ENCODE measurements at regions not wholly inside any gene's neighbourhood (a gene's known extent, or its start where the extent isn't known, plus 50 kb on each side); places are given as distances from the start of the nearest gene placed in this dataset.

DNA sequence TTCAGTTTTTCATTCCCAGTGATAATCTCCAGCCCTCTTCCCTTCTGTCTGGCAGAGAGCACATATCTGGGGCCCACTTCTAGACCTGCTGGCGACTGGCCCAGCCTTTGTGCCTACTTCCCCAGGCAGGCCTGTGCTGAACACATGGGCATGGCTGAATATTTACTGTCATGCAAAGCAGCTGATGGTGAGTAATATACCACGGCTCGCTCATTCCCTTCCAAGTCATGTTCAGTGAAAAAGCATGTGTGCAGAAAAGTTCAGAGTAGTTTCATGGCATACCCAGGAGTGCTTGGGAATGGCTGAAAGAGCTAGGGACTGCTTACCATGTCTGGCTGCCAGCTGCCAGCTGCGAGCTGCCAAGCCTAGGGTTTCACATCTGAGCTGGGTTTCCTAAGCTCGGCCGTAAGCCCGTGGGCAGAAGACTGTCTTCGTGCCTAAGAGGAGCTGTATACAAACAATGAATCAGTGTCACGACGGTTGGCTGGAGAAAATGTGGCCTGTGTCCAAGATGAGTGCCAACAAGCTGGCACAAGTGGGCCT lies 179.9 kb upstream of the PELI2 start:
- peaks cover 9% of the 10 kb centered on the region for H3K4me1 ChIP-seq
- H3K9me3 ChIP-seq (replicated peaks), result peaks cover 15% of the 10 kb centered on the region
- H3K27me3 ChIP-seq (ENCODE audit: low read depth), result no peaks in the 10 kb centered on the region
- no peaks in the 10 kb centered on the region for H3K36me3 ChIP-seq
- TF ChIP-seq, protein P1, sequence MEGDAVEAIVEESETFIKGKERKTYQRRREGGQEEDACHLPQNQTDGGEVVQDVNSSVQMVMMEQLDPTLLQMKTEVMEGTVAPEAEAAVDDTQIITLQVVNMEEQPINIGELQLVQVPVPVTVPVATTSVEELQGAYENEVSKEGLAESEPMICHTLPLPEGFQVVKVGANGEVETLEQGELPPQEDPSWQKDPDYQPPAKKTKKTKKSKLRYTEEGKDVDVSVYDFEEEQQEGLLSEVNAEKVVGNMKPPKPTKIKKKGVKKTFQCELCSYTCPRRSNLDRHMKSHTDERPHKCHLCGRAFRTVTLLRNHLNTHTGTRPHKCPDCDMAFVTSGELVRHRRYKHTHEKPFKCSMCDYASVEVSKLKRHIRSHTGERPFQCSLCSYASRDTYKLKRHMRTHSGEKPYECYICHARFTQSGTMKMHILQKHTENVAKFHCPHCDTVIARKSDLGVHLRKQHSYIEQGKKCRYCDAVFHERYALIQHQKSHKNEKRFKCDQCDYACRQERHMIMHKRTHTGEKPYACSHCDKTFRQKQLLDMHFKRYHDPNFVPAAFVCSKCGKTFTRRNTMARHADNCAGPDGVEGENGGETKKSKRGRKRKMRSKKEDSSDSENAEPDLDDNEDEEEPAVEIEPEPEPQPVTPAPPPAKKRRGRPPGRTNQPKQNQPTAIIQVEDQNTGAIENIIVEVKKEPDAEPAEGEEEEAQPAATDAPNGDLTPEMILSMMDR (IDR thresholded peaks at IDR 0.05; ENCODE audit: borderline replicate concordance), result no peak
- H3K27ac ChIP-seq (replicated peaks), result peak overlapping the region; percentile 12
- H3K4me3 ChIP-seq, result no peak overlapping the region
- intact Hi-C loops (cut with micrococcal nuclease), result no loop called here
- DNase-seq, result peak; percentile 55

DNA sequence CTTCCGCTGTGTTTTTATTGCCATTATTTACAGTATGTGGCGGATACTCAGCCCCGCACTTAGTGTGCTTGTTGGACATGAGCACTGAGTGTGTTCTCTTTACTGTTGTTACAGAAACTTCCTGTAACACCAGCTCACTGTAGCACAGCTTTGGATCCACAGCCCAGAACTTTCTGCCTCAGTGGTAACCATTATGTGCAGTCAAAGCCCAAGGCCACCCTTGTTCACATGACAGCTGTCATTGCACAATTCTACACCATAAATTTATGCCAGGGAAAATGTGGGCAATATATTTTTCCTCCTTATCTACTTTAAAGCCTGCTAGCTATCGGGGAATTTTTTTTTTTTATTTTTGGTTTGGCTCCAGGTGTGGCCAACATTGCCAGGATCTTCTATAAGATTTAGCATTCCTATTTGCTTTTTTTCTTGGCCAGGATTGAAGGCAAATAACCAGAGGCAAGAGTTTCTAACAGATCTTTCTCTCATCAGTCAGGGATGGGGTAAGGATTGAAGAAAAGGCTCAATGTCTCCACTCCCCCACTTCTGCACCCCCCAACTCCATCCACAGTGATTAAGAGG lies 176.0 kb upstream of the PELI2 start:
- H3K36me3 ChIP-seq, result no peaks in the 10 kb centered on the region
- TF ChIP-seq, protein P1 (IDR thresholded peaks at IDR 0.05; ENCODE audit: borderline replicate concordance), result no peak
- H3K4me1 ChIP-seq, result peaks cover 9% of the 10 kb centered on the region

DNA sequence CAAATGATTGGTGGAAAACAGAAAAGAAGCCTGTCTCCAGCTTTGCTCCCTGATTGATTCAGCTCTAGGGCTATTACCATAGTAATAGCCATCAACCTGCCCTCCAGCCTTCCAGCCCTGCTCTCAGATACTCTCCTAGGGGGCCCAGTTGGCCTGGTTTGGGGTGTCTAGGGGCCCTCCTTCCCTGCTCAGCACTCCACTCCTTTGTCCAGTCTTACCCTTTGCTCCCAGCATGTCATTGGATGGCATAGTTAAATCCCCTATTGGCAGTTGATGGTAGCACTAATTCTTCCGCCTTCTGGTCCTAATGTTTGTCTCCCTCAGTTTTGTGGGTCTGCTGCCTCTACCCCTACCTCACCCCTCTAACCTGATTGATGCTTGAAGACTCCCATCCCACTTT lies 175.4 kb upstream of the PELI2 start:
- intact Hi-C loops (cut with micrococcal nuclease), result no loop called here
- DNase-seq, result no peak
- Histone ChIP-seq H3K36me3 (no peaks in the 10 kb centered on the region), H3K27me3 (ENCODE audit: low read depth) (no peaks in the 10 kb centered on the region), H3K4me3 (no peak overlapping the region), H3K4me1 (peaks cover 9% of the 10 kb centered on the region), H3K9me3 (replicated peaks) (peaks cover 5% of the 10 kb centered on the region), H3K27ac (replicated peaks) (no peak overlapping the region)
- TF ChIP-seq, protein P1 (IDR thresholded peaks at IDR 0.05; ENCODE audit: borderline replicate concordance), result no peak

More for the DNA sequence above, 176.0 kb upstream of the PELI2 start:
- no peaks in the 10 kb centered on the region for H3K27me3 ChIP-seq (ENCODE audit: low read depth)
- no peak overlapping the region for H3K27ac ChIP-seq (replicated peaks)
- DNase-seq, result no peak
- intact Hi-C loops (cut with micrococcal nuclease), result no loop called here
- no peak overlapping the region for H3K4me3 ChIP-seq
- H3K9me3 ChIP-seq (replicated peaks), result peaks cover 5% of the 10 kb centered on the region

DNA sequence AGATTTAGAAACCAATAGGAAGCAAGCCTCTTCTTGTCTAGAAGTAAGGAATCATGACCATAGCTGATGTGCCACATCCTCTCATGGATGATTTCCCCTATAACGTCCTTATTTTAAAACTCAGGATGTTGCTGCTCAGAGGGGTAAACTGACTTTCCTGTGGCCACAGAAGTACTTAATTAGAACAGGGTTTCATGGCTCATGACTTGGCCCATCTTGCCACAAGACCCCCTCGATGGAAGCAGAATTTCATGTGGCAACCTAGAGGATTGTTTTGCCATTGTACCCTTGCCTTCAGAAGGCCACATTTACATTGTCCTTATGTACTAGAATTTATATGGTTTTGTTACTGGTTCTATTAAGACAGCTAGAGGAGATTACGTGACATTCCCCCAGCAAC lies 173.5 kb upstream of the PELI2 start:
- TF ChIP-seq, protein P1 (IDR thresholded peaks at IDR 0.05; ENCODE audit: borderline replicate concordance), result no peak
- no peaks in the 10 kb centered on the region for H3K27me3 ChIP-seq (ENCODE audit: low read depth)
- H3K36me3 ChIP-seq, result no peaks in the 10 kb centered on the region
- no peak for DNase-seq
- H3K9me3 ChIP-seq (replicated peaks), result peaks cover 3% of the 10 kb centered on the region
- intact Hi-C loops (cut with micrococcal nuclease), result no loop called here
- no peaks in the 10 kb centered on the region for H3K4me1 ChIP-seq
- H3K27ac ChIP-seq (replicated peaks), result no peak overlapping the region
- no peak overlapping the region for H3K4me3 ChIP-seq

DNA sequence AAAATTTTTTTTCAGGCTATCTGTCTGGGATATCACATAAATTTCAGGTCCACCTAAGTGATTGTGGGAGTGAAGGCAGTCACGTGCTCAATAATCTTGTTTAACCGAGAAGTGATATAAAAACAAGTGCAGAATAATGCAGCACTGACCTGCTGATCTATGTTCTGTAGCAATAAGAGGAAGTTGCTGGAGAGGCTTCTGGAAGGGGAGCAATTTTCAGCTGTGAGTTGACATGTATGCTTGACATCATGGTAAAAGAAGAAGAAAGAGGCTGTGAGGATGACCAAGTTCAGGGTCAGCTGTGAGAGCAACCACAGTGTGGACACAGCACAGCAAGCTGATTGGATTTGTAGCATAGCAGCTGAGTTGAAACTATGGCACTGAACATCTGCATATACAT lies 172.0 kb upstream of the PELI2 start:
- intact Hi-C loops (cut with micrococcal nuclease), result no loop called here
- H3K36me3 ChIP-seq, result no peaks in the 10 kb centered on the region
- TF ChIP-seq, protein P1 (IDR thresholded peaks at IDR 0.05; ENCODE audit: borderline replicate concordance), result no peak
- no peak overlapping the region for H3K4me3 ChIP-seq
- H3K27ac ChIP-seq (replicated peaks), result no peak overlapping the region
- no peaks in the 10 kb centered on the region for H3K27me3 ChIP-seq (ENCODE audit: low read depth)
- H3K4me1 ChIP-seq, result no peaks in the 10 kb centered on the region
- H3K9me3 ChIP-seq (replicated peaks), result no peaks in the 10 kb centered on the region
- DNase-seq, result no peak

Measured in left ventricle myocardium inferior (tissue), 1 donor.